AG09319 (cell line): ENCODE measurements at regions not wholly inside any gene's neighbourhood (a gene's known extent, or its start where the extent isn't known, plus 50 kb on each side); places are given as distances from the start of the nearest gene placed in this dataset.
"Not testable (repeated sequence)": the region's sequence is repeated elsewhere in the genome, so short reads cannot be mapped to it uniquely, and the experiment has no call there.

ENCODE experiments used
- DNase-seq: peaks from one replicate; pipeline ENCODE4 v3.0.0-alpha.2; 2010; ENCODE audit warnings: low read depth; ENCODE audit errors: extremely low read depth
- CTCF ChIP-seq: IDR thresholded peaks from 2 replicates; pipeline ENCODE4 v1.5.1; 2011; ENCODE audit warnings: low read depth, mild to moderate bottlenecking, inconsistent platforms, low read length, moderate library complexity

GRCh38 chr12:58419196-58419760 is 477.9 kb downstream of the ATP23 start:
- no peak for DNase-seq
- no peak for TF ChIP-seq CTCF

- no peak for DNase-seq
- TF ChIP-seq CTCF: no peak
Observed at GRCh38 chr12:58419905-58420304, 478.5 kb downstream of the ATP23 start.

- no peak for TF ChIP-seq CTCF
- peak; percentile 82 for DNase-seq
Observed at GRCh38 chr12:58420503-58420902, 479.1 kb downstream of the ATP23 start.

- no peak for TF ChIP-seq CTCF
- no peak for DNase-seq
Observed at GRCh38 chr12:58421990-58422389, 480.6 kb downstream of the ATP23 start.

GRCh38 chr12:58424735-58425392 is 483.5 kb downstream of the ATP23 start:
- DNase-seq: no peak
- no peak for TF ChIP-seq CTCF

- TF ChIP-seq CTCF: no peak
- DNase-seq: no peak
Observed at GRCh38 chr12:58425481-58426392, 484.4 kb downstream of the ATP23 start.

GRCh38 chr12:58426437-58426836 is 485.1 kb downstream of the ATP23 start:
- not testable (repeated sequence) for DNase-seq
